Parathyroid adenoma (tissue), 2 donors: ENCODE measurements at regions not wholly inside any gene's neighbourhood (a gene's known extent, or its start where the extent isn't known, plus 50 kb on each side); places are given as distances from the start of the nearest gene placed in this dataset.

Experiments
- H2AFZ ChIP-seq: fragments of 300-600 bp; sonication (generic); one replicate; pipeline ENCODE4 v1.7.0; 2017; ENCODE audit warnings: antibody characterized with exemption, mild to moderate bottlenecking
- H3K27ac ChIP-seq: fragments of 300-600 bp; sonication (generic); one replicate; pipeline ENCODE4 v1.7.0; 2017
- H3K27me3 ChIP-seq: fragments of 300-600 bp; sonication (generic); one replicate; pipeline ENCODE4 v1.7.0; 2017; ENCODE audit warnings: low read length; ENCODE audit not compliant: control insufficient read depth, insufficient read depth
- H3K36me3 ChIP-seq: fragments of 300-600 bp; sonication (generic); one replicate; pipeline ENCODE4 v1.7.0; 2017; ENCODE audit warnings: low read length; ENCODE audit not compliant: control insufficient read depth, insufficient read depth
- H3K4me1 ChIP-seq: fragments of 300-600 bp; sonication (generic); one replicate; pipeline ENCODE4 v1.7.0; 2017; ENCODE audit warnings: control low read depth
- H3K4me2 ChIP-seq: fragments of 300-600 bp; sonication (generic); one replicate; pipeline ENCODE4 v1.7.0; 2017; ENCODE audit warnings: low read length
- H3K4me3 ChIP-seq: fragments of 300-600 bp; sonication (generic); one replicate; pipeline ENCODE4 v1.7.0; 2017; ENCODE audit warnings: low read depth, low read length
- H3K79me2 ChIP-seq: fragments of 300-600 bp; sonication (generic); one replicate; pipeline ENCODE4 v1.7.0; 2017; ENCODE audit warnings: control low read depth
- H3K9ac ChIP-seq: fragments of 300-600 bp; sonication (generic); one replicate; pipeline ENCODE4 v1.7.0; 2017; ENCODE audit warnings: mild to moderate bottlenecking
- H3K9me3 ChIP-seq: fragments of 300-600 bp; sonication (generic); one replicate; pipeline ENCODE4 v1.7.0; 2017; ENCODE audit warnings: low read length; ENCODE audit not compliant: control insufficient read depth
- TF ChIP-seq, protein P1 (sequence below): fragments of 300-600 bp; sonication (generic); IDR thresholded peaks from one replicate; pipeline ENCODE4 v1.7.0; 2017; ENCODE audit warnings: antibody characterized with exemption, mild to moderate bottlenecking
- donor health status: primary hyperparathyroidism.

DNA sequence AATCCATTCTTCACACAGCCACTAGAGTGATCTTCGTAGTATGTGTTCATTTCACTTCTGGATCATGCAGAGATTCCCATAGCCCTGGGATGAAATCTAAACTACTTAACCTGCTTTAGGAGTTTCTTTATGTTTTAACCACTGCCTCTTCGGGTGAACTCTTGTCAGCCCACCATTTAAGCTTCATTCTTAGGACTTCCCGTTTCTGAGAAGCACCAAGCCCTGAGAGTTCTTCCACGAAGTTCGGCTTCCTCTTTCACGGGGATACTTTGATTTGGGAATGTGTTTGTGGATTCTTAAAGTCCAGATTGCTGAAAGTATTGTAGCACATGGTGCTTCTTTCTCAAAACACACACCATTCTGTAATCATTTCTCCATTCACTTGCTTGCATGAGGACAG, 205.0 kb downstream of the UBE2E3 start:
- H3K27ac ChIP-seq = no peak overlapping the region
- H3K4me1 ChIP-seq = no peaks in the 10 kb centered on the region
- H3K9me3 ChIP-seq = no peaks in the 10 kb centered on the region
- no peak overlapping the region for H3K4me2 ChIP-seq
- no peaks in the 10 kb centered on the region for H3K79me2 ChIP-seq
- no peak overlapping the region for H3K4me3 ChIP-seq
- no peaks in the 10 kb centered on the region for H3K36me3 ChIP-seq
- no peaks in the 10 kb centered on the region for H3K27me3 ChIP-seq
- no peak overlapping the region for H2AFZ ChIP-seq
- H3K9ac ChIP-seq = no peak overlapping the region
- TF ChIP-seq, protein P1, sequence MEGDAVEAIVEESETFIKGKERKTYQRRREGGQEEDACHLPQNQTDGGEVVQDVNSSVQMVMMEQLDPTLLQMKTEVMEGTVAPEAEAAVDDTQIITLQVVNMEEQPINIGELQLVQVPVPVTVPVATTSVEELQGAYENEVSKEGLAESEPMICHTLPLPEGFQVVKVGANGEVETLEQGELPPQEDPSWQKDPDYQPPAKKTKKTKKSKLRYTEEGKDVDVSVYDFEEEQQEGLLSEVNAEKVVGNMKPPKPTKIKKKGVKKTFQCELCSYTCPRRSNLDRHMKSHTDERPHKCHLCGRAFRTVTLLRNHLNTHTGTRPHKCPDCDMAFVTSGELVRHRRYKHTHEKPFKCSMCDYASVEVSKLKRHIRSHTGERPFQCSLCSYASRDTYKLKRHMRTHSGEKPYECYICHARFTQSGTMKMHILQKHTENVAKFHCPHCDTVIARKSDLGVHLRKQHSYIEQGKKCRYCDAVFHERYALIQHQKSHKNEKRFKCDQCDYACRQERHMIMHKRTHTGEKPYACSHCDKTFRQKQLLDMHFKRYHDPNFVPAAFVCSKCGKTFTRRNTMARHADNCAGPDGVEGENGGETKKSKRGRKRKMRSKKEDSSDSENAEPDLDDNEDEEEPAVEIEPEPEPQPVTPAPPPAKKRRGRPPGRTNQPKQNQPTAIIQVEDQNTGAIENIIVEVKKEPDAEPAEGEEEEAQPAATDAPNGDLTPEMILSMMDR = no peak

DNA sequence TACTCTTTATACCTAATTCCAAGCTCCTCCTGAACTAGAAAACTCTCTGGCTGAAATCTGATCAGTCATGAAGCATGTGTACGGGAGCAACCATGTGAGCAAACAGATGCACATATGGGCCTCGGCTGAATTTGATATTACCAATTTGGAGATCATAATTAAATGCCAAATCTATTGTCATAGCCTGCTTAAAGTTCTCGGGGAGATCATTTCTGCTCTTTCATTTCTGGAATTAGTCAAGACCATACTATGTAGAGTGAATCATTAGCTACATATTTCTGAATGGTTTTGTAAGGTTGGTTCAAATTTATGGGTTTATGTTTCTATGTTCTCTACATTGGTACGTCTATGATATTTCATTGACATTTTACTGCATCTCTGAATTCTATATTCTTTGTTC, 205.5 kb downstream of the UBE2E3 start:
- TF ChIP-seq, protein P1 = no peak
- no peaks in the 10 kb centered on the region for H3K36me3 ChIP-seq
- H3K4me1 ChIP-seq = no peaks in the 10 kb centered on the region
- H3K4me2 ChIP-seq = no peak overlapping the region
- H3K4me3 ChIP-seq = no peak overlapping the region
- H3K27ac ChIP-seq = no peak overlapping the region
- H3K9me3 ChIP-seq = no peaks in the 10 kb centered on the region
- H3K9ac ChIP-seq = no peak overlapping the region
- H2AFZ ChIP-seq = no peak overlapping the region
- H3K79me2 ChIP-seq = no peaks in the 10 kb centered on the region
- no peaks in the 10 kb centered on the region for H3K27me3 ChIP-seq

GRCh38 chr2:181188605-181189004, 208.2 kb downstream of the UBE2E3 start:
- Histone ChIP-seq H3K4me1 (no peaks in the 10 kb centered on the region), H3K79me2 (no peaks in the 10 kb centered on the region), H3K27ac (no peak overlapping the region), H3K4me2 (no peak overlapping the region), H3K9me3 (no peaks in the 10 kb centered on the region), H3K36me3 (no peaks in the 10 kb centered on the region), H3K9ac (no peak overlapping the region), H2AFZ (no peak overlapping the region), H3K27me3 (no peaks in the 10 kb centered on the region), H3K4me3 (no peak overlapping the region)
- TF ChIP-seq, protein P1 = no peak

DNA sequence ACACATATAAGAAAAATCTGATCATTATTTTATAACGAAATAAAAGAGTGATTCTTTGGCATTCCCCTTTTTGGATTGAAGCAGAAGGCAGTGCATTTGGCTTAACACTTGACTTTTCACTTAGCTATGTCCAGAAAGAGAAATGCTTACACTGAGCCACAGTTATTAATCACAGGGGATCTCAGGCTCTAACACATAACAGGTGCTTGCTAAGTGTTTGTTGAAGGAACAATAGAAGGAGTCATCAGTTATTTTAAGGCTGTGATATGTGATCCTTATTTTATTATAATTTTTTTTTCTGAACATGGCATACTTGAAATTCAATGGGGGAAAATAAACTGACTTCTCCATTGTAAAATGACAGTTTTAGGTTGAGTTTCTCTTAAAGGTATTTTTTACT, 209.5 kb downstream of the UBE2E3 start:
- no peak overlapping the region for H3K27ac ChIP-seq
- H3K9me3 ChIP-seq = no peaks in the 10 kb centered on the region
- H2AFZ ChIP-seq = no peak overlapping the region
- no peak overlapping the region for H3K9ac ChIP-seq
- no peak overlapping the region for H3K4me3 ChIP-seq
- no peaks in the 10 kb centered on the region for H3K4me1 ChIP-seq
- no peaks in the 10 kb centered on the region for H3K27me3 ChIP-seq
- H3K4me2 ChIP-seq = no peak overlapping the region
- H3K79me2 ChIP-seq = no peaks in the 10 kb centered on the region
- H3K36me3 ChIP-seq = no peaks in the 10 kb centered on the region
- TF ChIP-seq, protein P1 = no peak

GRCh38 chr2:181190711-181191110, 210.3 kb downstream of the UBE2E3 start:
- Histone ChIP-seq H3K27ac (no peak overlapping the region), H3K9ac (no peak overlapping the region), H3K4me2 (no peak overlapping the region), H3K4me3 (no peak overlapping the region), H3K4me1 (no peaks in the 10 kb centered on the region), H3K79me2 (no peaks in the 10 kb centered on the region), H3K36me3 (no peaks in the 10 kb centered on the region), H3K9me3 (no peaks in the 10 kb centered on the region), H3K27me3 (no peaks in the 10 kb centered on the region), H2AFZ (no peak overlapping the region)
- TF ChIP-seq, protein P1 = no peak
